HG02763 (cell line): ENCODE measurements at regions not wholly inside any gene's neighbourhood (a gene's known extent, or its start where the extent isn't known, plus 50 kb on each side); places are given as distances from the start of the nearest gene placed in this dataset.

Experiments
- ATAC-seq: cut with Tn5 transposase; IDR thresholded peaks from one replicate; pipeline ENCODE4 v1.9.1; 2021; ENCODE audit warnings: mild to moderate bottlenecking, moderate library complexity; ENCODE audit not compliant: unreplicated experiment

DNA sequence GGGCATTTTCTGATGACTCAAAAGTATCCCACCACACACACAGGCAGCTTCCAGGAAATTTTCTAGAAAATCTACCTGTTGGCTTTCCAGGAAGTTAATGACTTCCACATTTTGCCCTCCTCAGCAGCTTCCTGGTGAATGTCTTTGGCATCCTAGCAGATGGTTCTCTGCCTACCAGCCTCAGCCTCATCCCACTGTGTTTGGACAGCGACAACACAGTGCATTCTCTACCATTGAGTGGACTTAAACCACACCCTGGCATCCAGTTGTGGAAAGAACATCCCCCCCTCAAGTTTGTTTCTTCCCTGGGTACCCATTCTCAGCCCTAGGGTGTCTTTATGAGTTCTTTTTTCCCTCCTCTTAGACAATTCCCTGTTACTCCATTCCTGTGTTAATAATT, 50.8 kb upstream of the GADL1 start:
- no peak for ATAC-seq

DNA sequence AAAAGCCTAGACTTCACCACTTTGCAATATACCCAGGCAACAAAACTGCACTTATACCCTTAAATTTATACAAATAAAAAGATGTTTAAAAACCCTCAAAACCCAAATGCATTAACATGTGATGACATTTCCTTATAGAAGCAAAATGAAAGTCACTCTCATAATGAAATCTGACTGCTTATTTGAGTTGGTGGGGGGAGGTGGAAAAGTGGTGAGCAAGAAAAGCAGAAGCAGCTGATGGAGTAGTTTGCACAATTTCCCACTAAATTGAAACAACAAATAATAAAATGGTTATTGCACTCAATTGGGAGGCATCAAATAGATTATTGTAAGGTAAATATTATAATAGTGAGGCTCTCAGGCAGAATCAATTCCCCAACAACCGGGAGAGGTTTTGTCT, 54.0 kb upstream of the GADL1 start:
- no peak for ATAC-seq

DNA sequence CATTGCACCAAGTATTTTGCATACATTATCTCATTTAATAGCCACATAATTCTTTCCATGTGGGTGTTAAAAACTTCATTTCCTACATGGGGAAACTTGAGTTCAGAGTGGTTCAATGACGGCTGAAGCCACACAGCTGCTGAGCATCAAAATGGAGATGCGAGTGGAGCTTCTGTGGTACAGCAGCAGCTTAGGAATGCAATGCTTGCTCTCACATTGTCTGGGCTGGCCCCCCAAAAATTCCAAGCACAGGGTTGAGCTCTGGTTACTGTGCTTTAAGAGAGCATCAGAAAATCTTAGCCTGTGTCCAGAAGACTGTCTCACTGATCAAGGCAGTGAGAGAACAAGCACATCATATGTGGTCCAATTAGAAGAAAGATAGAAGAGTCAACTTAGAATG, 57.4 kb upstream of the GADL1 start:
- ATAC-seq = no peak

DNA sequence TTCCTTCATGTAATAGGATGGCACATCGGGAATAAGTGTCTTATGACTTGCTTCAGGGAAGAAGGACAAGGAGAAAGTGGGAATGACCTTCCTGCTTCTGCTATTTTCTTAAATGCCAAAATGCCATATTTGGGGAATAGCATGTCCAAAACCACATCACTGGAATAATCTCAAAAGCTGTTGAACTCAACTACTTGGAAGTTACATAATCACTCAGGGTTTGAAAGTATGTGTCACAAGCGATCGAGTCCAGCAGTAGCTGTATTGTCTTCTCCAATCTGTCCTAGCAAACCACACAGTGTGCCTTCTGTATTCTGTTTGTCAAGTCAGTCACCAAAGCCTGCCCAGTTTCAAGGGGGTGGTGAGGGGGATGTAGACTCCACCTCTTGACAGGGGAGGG, 58.3 kb upstream of the GADL1 start:
- no peak for ATAC-seq

DNA sequence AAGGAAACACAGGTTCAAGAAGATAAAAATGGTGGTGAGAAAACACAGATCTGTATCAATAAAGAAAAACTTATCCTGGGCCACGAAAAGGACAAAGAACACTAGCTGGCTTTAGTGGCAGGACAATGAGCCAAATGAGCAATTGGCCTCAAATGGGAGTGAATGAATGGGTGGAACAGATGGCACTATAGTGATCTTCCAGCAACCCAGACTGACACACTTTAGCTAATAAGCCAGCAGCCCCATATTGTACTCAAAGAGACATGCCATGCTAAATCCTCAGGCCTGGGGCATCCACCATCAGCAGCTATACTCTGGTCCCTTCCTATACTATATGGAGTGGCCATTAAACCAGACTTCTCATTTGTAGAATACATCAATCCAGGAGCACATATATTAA, 60.0 kb upstream of the GADL1 start:
- no peak for ATAC-seq

DNA sequence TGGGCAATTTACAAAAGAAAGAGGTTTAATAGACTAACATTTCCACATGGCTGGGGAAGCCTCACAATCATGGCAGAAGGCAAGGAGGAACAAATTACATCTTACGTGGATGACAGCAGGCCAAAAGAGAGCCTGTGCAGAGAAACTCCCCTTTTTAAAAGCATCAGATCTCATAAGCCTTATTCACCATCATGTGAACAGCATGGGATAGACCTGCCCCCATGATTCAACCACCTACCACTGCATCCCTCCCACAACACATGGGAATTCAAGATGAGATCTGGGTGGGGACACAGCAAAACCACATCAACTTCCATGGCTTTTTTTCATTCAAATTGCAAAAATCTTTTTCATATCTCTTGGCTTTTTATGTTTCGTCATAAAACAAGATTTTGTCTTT, 67.6 kb upstream of the GADL1 start:
- no peak for ATAC-seq

DNA sequence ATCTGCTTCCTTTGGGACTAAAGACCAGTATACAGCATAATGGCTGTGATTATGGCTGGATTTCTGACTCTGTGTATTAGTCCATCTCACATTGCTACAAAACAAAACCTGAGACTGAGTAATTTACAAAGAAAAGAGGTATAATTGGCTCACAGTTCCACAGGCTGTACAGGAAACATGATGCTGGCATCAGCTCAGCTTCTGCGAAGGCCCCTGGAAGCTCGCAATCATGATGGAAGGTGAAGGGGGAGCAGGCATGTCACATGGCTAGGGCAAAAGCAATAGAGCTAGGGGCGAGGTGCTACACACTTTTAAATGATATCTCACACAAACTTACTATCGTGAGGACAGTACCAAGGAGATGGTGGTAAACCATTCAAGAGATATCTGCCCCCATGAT, 68.0 kb upstream of the GADL1 start:
- ATAC-seq = no peak

DNA sequence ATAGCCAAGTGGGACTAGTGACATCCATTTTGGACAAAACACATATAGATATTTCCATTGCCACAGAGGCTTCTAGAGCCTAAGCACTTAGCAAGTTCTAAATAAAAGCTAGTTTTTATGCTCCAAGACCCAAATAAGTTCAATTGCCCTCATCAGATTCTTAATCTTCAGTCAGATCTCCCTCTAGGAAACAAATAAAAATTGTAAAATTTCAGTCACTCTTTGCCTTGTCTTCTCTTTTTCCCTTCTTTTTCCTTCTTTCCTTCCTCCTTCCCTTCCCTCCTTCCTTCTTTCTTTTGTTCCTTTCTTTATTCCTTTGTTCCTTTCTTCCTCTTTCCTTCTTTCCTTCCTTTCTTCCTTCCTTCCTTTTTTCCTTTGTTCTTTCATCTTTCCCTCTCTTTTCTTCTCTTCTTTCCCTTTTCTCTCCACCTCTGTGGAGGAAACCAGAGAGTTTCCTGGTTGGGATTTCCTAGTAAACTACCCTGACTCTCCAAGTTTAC, 68.8 kb upstream of the GADL1 start:
- no peak for ATAC-seq

DNA sequence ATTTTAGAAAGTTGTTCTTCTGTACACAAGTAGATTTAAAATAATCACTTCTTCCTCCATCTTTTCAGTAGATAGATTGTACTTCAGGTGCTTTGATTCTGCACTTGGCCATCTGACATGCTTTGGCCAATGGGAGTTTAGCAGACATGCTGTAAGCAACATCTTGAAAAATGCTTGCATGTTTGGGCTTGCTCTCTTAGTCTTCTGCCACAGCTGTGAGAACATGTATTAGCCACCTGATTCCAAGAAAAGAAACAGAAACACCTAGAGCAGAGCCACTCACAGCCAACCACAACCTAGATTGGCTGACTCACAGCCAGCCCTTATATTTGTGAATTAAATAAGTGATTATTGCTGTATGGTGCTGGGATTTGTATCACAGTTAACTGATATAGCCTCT, 70.2 kb upstream of the GADL1 start:
- peak; percentile 99 for ATAC-seq

DNA sequence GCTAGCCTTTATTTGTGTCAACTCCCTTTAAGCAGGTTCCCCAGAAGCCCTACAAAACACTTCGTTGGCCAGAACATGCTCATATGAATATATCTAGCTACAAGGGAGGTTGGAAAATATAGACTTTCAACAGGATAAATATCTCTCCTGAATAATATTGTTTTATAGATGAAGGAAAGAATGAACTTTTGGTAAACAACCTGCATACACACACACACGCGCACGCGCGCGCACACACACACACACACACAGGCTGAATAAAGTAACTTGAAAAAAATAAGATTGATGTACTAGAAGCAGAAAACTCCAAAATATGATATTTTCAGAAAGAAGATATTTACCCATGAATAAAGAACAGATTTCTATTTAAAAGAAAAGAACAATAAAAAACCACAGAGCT, 72.4 kb upstream of the GADL1 start:
- no peak for ATAC-seq

DNA sequence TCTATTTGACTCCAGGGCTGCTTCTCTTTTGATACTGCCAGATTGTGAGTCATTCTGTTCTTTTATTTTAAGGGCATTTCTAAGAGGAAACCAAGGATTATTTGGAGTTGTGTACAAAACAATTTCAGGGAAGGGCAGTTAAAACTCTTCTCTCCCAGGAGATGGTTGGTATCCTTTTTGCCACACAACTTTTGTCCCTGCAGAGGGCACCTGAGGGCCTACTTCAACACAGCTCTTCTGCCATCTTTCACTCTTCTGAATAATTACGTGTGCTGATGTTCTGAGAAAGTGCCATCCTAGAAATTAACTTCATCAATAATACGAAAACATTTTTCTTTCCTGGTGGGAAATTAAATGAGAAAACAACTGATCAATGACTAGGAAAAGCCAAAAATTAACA, 75.7 kb upstream of the GADL1 start:
- no peak for ATAC-seq

DNA sequence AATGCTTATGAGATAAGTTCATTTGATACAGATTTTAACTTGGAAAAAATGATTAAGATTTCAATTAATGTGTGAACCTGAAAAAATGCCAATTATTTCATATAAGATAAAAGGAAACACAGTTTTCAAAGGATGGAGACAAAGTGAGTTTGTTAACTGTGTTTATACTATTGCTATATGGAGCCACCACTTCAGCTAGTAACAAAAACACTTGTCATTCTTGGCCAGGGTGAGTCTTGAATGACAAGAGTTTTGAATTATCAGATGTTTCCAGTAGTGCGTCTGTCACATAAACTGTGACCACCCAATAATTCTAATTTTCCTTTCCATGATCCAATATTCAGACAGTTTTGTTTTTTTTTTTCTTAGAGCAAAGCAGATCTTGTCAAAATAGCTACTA, 78.0 kb upstream of the GADL1 start:
- no peak for ATAC-seq

DNA sequence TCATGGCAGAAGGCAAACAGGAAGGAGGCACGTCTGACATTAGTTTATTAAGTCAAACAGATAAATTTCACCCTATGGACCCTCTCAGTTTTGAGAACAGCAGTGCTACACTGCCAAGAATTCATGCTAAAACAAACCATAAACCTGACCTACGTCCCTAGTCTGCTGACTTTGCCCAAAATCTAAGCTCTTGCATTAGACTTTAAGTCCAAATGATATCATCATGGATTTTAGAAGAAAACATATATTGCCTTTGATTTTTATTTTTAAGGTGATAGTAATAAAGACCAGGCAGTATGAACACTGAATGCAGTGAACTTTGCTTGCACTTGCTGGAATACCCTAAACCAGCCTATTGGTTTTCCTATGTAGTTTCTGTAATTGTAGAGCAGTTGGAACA, 79.6 kb upstream of the GADL1 start:
- no peak for ATAC-seq

DNA sequence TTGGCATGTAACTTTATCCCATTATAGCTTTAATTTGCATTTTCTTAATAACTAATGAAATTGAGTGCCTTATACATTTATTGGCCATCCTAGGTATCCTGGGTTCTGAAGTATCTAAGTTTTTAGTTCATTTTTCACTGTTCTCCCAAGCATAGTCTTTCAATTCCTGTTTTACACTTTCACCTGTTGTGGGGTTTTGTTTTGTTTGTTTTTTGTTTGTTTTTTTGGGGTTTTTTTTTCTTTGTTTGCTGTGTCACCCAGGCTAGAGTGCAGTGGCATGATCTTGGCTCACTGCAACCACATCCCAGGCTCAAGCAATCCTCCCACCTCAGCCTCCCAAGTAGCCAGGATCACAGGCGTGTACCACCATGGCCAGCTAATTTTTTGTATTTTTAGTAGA, 83.1 kb upstream of the GADL1 start:
- no peak for ATAC-seq

DNA sequence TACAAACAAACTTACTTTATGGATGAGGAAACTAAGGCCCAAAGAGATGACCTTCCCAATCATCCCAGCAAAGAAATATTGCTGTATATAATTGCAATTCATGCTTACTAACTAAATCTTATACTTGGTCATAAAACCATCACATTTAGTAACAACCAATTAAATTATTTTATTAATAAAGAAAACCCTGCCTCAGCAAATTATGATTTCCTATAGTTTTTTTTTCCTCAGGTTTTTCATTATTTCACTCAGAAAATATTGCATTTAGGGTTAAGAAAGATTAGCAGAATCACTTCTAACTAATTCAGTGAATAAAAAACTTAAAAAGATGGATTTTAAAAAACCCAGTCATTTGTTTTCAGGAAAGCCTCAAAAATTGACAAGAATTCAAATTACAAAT, 86.5 kb upstream of the GADL1 start:
- ATAC-seq = no peak

DNA sequence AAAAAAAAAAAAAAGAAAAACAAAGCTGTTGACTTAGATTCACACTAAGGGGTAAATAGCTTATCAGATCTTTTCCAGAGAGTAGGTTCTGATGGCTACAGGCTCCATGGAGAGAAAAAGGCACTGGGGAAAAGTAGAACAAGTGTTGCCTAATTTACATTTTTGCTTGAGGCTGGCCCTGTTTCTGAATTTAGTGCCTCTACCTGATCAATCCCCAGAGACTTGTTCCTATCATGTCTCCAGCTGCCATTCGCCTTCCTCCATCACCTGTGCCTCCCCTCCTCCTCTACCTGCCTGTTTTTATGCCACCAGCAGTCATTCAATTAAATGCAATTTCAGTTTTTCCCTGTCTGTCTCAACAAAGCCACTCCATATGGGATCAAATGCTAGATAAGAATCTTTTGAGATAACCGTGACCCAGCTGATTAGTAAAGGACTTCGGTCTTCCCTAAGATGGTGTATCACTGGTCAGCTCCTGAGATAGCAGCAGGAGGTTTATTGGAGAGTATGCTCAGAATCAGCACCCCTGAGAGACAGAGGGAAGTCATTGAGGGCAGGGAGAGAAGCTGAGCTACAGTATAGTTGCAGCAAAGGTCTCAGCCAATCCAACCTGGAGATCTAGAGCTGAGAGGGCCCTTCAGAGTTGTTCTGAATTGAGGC, 88.1 kb upstream of the GADL1 start:
- ATAC-seq = no peak

DNA sequence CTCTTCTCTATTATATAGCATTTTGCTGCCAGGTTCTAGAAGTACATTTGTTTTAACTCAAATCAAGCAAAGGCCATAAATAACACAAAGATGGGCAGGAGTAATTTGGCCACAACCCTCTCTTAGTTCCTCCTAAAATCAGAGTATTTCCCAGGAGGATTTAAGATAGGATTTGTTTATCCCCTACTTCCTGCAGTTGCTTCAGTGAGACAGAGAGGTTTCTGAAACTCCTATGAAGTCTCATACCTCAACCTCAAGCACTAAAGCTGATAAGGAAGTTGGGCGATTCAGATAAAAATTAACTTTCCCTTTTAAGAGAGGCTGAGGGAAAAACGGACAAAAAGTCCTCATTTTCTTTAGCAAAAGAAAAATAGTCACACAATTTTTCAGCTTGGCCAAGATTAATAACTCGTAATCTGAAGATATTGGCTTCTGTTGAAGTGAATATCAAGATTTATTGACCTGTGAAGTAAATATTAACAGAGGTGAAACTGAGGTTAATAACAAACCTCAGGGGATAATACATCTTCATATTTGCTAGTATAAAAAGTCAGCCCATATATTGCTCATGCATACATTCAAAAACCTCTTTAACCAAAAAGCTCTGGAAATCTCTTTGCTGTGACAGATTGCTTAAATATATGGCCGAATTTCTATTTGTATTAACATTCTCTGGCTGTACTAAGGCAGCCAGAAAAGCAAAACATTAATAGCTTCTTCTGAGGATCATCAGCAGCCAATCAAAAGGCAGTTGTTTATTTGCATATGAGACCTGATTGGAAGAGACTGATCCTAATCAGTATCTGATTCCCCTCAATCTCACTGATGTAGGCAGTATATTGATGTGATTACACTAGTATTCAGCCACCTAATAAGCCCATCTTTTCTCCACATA, 90.6 kb upstream of the GADL1 start:
- peak; percentile 58 for ATAC-seq

DNA sequence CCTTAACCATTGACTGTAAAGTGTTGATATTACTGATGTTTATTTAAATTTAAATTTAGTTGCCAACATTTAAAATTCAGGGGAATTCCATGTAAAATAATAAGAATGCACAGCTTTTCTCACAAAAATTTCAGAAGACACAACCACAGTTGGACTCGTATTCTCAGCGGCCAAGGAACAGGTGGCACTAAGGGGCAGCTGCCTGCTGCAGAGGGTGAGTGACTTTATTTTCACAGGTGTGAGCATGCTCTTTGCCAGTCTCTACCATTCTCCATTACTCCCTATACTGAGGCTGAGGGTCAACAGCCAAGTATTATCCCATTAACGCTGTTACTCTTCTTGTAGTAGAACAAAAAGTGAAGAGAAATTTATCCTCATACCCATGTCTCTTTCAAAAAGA, 92.1 kb upstream of the GADL1 start:
- ATAC-seq = no peak

DNA sequence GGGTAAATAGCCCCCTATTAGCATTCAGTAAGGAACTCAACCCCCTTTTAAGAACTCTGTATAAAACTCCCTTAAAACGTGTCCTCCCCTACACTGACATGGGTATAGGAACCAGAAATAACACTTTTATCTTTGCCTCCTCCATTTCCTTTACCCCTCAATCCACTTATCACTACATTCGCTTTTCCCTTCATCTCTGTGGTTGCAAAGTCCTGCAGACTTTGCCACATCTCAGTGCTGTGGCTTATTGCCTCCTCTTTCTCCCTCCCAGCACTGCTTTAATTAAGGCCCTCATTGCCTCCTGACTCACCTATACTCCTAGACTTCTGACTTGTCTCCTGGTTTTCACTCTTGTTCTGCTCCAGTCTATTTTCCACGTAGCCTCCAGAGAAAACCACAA, 94.3 kb upstream of the GADL1 start:
- ATAC-seq = no peak

DNA sequence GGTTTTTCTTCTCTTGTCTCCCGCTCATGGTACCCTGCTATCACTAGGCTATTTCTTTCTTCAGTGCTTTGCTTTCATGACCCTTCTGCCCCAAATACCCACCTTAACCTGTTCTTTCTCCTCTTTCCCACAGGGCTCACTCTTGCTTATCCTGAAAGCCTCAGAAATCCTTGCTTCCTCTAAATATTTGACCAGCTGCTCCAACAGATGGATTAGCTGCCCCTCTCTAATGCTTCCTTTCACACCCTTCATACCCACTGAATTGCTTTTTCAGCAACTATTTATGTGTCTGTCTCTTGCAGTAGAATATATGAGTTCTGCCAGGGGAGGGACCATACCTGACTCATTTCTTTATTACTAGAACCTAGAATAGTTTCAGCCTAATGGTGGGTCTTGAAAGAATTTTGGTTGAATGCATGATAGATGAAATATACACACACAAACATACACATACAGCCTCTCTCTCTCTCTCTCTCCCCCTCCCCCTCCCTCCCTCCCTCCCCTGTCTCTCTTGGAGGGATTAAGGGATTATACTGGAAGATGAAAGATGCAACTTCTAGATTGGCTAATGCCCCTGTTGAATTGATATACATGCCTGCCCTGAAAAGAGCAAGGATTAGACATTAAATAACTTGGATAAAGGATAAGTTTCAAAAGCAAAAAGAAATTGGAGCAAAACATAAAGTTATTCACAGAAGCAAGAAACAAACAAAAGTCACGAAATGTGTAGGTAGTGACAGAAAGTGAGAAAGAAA, 95.0 kb upstream of the GADL1 start:
- no peak for ATAC-seq

DNA sequence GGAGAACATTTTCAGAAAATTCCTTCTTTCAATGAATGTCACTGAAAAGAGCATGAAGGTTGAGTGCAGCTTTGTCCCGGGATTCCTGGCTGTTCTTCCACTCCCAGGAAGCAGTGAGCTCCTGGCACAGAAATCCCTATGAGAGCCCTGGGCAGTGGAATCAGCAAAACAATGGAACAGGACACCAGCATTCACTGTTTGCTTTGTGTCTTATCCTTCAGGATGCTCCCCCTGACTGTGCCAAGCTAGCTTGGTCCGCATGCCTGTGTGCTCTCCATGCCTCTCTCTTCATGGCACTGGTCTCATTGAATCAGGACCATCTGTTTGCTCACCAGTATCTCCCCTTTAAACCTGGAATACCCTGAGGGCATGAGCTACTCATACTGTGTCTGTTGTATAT, 102.0 kb upstream of the GADL1 start:
- ATAC-seq = no peak

DNA sequence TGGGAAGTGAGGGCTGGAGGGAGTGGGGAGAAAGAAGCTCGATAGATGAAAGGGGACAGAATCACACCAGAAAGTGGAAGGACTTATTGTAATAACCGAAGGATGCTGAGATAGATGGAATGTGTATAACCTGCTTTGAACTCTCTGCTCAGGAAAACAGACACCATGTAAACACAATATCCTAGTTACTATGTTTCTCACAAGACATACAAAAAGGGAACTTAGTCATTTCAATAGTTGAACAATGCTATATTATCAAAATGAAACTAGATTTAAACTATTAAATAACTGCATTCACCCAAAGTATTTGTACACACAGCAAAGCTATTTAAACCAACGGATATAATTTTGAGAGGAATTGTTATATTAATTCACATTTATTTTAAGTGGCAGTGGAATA, 108.3 kb upstream of the GADL1 start:
- no peak for ATAC-seq
